Panc1 (cell line): ENCODE measurements at regions not wholly inside any gene's neighbourhood (a gene's known extent, or its start where the extent isn't known, plus 50 kb on each side); places are given as distances from the start of the nearest gene placed in this dataset.

Source experiments
- POLR2AphosphoS5 ChIP-seq: IDR thresholded peaks from 2 replicates; pipeline ENCODE4 v1.6.1; 2012; ENCODE audit warnings: mild to moderate bottlenecking, low read depth, low read length, moderate library complexity
- SIN3A ChIP-seq: IDR thresholded peaks from 2 replicates; pipeline ENCODE4 v1.6.1; 2012; ENCODE audit warnings: low read depth, mild to moderate bottlenecking, low read length, moderate library complexity, borderline replicate concordance; ENCODE audit not compliant: insufficient read depth
- TF ChIP-seq, protein P1 (sequence below): fragments of 450-650 bp; IDR thresholded peaks from 2 replicates; pipeline ENCODE4 v1.5.1; 2017; ENCODE audit warnings: mild to moderate bottlenecking
- TF ChIP-seq, protein P2 (sequence below), 2 experiments: IDR thresholded peaks; 2 replicates each; pipeline ENCODE4 v1.6.1; 2011 to 2012; ENCODE audit warnings: low read depth in 2 of 2, control low read depth in 1 of 2, low read length in 1 of 2, mild to moderate bottlenecking in 1 of 2, moderate library complexity in 1 of 2; ENCODE audit not compliant: insufficient read depth in 1 of 2

DNA sequence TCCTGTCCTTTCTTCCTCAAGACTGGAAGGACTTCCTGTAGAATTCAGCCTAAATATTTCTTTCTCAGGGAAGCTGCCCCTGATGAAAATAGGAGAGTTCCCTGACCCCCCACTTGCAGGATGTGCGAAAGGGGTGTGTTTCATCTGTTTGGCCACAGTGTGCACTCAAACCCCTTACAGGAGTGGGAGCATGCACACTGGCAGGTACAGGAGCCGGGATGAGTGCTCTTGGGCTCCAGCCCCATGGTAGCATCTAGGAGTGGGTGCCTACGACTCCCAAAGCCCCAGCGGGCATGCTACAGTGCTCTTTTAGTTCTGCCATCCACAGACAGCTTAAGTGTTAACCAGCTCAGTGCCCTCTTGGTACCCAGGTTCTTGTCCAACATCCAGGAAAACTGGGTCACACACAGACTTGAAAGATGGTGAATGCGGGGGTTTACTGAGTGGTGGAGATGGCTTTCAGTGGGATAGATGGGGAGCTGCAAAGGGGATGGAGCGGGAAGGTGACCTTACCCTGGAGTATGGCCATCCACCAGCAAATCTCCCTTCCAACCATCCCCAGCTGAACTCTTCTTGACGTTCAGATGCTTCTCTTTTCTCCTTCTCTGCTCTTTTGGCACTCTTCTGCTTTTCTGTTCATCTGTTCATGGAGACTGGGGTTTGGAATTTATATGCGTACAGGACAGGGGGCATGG, 295.0 kb upstream of the NCKAP5 start:
- TF ChIP-seq, protein P1, sequence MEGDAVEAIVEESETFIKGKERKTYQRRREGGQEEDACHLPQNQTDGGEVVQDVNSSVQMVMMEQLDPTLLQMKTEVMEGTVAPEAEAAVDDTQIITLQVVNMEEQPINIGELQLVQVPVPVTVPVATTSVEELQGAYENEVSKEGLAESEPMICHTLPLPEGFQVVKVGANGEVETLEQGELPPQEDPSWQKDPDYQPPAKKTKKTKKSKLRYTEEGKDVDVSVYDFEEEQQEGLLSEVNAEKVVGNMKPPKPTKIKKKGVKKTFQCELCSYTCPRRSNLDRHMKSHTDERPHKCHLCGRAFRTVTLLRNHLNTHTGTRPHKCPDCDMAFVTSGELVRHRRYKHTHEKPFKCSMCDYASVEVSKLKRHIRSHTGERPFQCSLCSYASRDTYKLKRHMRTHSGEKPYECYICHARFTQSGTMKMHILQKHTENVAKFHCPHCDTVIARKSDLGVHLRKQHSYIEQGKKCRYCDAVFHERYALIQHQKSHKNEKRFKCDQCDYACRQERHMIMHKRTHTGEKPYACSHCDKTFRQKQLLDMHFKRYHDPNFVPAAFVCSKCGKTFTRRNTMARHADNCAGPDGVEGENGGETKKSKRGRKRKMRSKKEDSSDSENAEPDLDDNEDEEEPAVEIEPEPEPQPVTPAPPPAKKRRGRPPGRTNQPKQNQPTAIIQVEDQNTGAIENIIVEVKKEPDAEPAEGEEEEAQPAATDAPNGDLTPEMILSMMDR, result no peak
- no peak for TF ChIP-seq SIN3A
- TF ChIP-seq, protein P2, sequence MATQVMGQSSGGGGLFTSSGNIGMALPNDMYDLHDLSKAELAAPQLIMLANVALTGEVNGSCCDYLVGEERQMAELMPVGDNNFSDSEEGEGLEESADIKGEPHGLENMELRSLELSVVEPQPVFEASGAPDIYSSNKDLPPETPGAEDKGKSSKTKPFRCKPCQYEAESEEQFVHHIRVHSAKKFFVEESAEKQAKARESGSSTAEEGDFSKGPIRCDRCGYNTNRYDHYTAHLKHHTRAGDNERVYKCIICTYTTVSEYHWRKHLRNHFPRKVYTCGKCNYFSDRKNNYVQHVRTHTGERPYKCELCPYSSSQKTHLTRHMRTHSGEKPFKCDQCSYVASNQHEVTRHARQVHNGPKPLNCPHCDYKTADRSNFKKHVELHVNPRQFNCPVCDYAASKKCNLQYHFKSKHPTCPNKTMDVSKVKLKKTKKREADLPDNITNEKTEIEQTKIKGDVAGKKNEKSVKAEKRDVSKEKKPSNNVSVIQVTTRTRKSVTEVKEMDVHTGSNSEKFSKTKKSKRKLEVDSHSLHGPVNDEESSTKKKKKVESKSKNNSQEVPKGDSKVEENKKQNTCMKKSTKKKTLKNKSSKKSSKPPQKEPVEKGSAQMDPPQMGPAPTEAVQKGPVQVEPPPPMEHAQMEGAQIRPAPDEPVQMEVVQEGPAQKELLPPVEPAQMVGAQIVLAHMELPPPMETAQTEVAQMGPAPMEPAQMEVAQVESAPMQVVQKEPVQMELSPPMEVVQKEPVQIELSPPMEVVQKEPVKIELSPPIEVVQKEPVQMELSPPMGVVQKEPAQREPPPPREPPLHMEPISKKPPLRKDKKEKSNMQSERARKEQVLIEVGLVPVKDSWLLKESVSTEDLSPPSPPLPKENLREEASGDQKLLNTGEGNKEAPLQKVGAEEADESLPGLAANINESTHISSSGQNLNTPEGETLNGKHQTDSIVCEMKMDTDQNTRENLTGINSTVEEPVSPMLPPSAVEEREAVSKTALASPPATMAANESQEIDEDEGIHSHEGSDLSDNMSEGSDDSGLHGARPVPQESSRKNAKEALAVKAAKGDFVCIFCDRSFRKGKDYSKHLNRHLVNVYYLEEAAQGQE (IDR thresholded peaks at IDR 0.05; ENCODE audit: insufficient read depth in 1 of 2, low read depth in 2 of 2, low read length in 1 of 2), result no peak
- no peak for TF ChIP-seq POLR2AphosphoS5
